Brain microvascular endothelial cell (primary cell): ENCODE measurements at regions not wholly inside any gene's neighbourhood (a gene's known extent, or its start where the extent isn't known, plus 50 kb on each side); places are given as distances from the start of the nearest gene placed in this dataset.

Experiments used
- DNase-seq: peaks from one replicate; pipeline ENCODE4 v3.0.0-alpha.2; 2020
- H3K27ac ChIP-seq: fragments of 250-450 bp; sonication (Bioruptor Pico); 2 replicates; pipeline ENCODE4 v1.5.1; 2020; ENCODE audit warnings: mild to moderate bottlenecking, moderate library complexity
- H3K27me3 ChIP-seq: fragments of 250-450 bp; sonication (Bioruptor Pico); replicated peaks from 2 replicates; pipeline ENCODE4 v1.5.1; 2020; ENCODE audit warnings: mild to moderate bottlenecking
- H3K36me3 ChIP-seq: fragments of 250-450 bp; sonication (Bioruptor Pico); replicated peaks from 2 replicates; pipeline ENCODE4 v1.5.1; 2020; ENCODE audit warnings: mild to moderate bottlenecking
- H3K4me3 ChIP-seq: 2 replicates; pipeline ENCODE4 v1.5.1; 2011; ENCODE audit warnings: low read depth, mild to moderate bottlenecking, control low read depth, low read length, moderate library complexity
- in situ Hi-C: cut with HindIII; loops from 2 replicates; pipeline ENCODE4 v1.10.0; 2017; ENCODE audit warnings: low sequenced_read_pairs, low pct_ligation_motif_present
- TF ChIP-seq, protein P1 (sequence below): IDR thresholded peaks from 2 replicates; pipeline ENCODE4 v1.5.1; 2011; ENCODE audit warnings: low read depth, mild to moderate bottlenecking, moderate library complexity, low read length, control low read depth, inconsistent platforms; ENCODE audit errors: missing control alignments

DNA sequence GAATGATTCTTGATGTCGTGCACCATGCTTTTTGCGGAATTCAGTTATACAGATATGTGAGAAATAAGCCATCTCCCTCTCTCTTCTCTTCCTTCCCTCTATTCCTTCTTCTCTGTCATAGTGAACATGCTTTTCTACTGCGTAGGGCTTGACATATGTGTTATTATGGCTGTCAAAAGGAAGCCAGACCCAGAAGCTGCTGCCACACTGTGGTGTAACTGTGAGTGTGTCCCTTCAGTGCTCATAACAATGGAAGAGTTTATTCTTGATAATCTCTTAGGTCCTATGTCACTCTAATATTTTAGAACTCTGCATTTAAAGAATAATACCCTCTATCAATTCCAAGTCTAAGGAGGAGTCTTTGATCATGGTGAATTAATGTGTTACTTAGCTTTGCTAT, 208.9 kb upstream of the TMTC4 start:
- Histone ChIP-seq H3K4me3 (no peak overlapping the region), H3K36me3 (no peaks in the 10 kb centered on the region), H3K27ac (no peak overlapping the region), H3K27me3 (no peaks in the 10 kb centered on the region)
- TF ChIP-seq, protein P1, sequence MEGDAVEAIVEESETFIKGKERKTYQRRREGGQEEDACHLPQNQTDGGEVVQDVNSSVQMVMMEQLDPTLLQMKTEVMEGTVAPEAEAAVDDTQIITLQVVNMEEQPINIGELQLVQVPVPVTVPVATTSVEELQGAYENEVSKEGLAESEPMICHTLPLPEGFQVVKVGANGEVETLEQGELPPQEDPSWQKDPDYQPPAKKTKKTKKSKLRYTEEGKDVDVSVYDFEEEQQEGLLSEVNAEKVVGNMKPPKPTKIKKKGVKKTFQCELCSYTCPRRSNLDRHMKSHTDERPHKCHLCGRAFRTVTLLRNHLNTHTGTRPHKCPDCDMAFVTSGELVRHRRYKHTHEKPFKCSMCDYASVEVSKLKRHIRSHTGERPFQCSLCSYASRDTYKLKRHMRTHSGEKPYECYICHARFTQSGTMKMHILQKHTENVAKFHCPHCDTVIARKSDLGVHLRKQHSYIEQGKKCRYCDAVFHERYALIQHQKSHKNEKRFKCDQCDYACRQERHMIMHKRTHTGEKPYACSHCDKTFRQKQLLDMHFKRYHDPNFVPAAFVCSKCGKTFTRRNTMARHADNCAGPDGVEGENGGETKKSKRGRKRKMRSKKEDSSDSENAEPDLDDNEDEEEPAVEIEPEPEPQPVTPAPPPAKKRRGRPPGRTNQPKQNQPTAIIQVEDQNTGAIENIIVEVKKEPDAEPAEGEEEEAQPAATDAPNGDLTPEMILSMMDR, result no peak
- no peak for DNase-seq
- in situ Hi-C loops, result no loop called here

DNA sequence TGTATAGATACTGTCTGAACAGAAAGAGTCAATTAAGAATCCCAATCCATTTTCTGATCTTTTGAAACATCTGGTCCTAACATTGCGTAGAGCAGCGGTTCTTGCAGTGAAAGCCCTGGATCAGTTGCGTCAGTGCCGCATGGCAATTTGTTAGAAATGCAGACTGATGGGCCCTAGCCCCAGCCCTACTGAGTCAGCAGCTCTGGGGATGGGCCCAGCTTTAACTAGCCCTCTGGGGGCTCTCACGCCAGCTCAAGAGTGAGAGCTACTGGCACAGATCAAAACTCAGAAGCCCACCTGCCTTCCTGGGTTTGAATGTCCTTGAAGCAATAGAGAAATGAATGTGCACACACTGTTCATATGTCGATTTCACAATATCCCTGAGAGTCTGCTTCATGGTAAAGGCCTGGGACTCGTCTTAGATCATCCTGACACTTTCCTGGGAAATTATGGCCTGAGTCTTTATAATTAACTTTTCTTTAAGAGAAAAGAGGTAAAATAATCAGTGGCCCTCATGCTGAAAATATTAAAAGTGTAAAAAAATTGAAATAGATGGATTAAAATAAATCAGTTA, 206.8 kb upstream of the TMTC4 start:
- no peak overlapping the region for H3K27ac ChIP-seq
- H3K27me3 ChIP-seq, result no peaks in the 10 kb centered on the region
- no peak overlapping the region for H3K4me3 ChIP-seq
- in situ Hi-C loops, result no loop called here
- no peaks in the 10 kb centered on the region for H3K36me3 ChIP-seq
- no peak for DNase-seq
- TF ChIP-seq, protein P1, result no peak

DNA sequence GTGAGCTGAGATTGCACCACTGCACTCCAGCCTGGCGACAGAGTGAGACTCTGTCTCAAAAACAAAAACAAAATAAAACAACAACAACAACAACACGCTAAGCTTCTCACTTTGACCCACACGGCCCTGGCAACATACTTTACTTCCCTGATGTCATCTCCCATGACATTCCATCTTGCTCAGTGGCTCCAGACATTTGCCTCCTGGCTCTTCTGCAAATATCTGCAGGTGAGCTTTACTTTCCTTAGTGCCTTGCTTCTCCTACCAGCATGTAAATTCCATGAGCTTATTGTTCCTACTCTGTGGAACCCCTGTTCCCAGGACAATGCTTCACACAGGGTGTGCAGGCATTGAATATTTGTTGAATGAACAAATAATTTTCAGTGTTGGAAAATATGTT, 205.6 kb upstream of the TMTC4 start:
- in situ Hi-C loops, result no loop called here
- no peak overlapping the region for H3K27ac ChIP-seq
- no peaks in the 10 kb centered on the region for H3K27me3 ChIP-seq
- no peak overlapping the region for H3K4me3 ChIP-seq
- no peaks in the 10 kb centered on the region for H3K36me3 ChIP-seq
- TF ChIP-seq, protein P1, result no peak
- DNase-seq, result no peak

DNA sequence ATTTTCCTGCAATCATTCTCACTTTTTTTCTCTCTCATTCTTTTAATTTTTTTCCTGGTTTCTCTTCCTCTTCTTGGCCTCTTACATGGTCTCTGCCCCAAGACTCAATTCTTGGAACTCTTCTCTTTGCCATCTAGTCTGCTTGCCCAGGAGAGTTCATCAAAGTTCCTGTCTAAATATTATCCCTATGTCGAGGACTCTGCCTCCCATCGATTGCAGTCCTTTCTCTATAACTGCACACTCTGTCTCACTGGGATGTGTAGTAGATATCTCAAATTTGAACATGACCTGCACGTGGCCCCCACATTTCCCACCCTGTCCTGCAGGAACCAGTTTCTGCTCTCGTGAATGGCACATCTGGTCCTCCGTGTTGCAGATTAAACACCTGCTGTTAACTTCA, 204.7 kb upstream of the TMTC4 start:
- TF ChIP-seq, protein P1, result no peak

DNA sequence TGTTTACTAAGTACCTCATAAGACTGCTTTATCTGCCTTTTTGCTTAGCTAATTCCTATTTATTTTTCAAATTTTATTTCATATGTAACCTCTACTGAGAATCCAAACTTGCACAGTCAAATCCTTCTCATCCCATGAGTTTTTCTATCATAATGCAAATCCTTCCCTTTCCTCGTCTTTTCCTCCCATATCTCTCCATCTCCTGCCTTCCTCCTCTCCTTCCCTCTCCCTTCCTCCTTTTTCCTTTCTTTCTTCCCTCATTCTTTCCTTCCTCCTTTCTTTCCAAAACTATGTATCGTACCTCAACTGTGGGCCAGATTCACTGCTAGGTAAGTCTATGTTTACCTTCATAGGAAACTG, 201.4 kb upstream of the TMTC4 start:
- TF ChIP-seq, protein P1, result no peak
- H3K27me3 ChIP-seq, result no peaks in the 10 kb centered on the region
- DNase-seq, result no peak
- in situ Hi-C loops, result no loop called here
- H3K4me3 ChIP-seq, result no peak overlapping the region
- no peaks in the 10 kb centered on the region for H3K36me3 ChIP-seq
- peak overlapping the region; percentile 82 for H3K27ac ChIP-seq

More for the DNA sequence above, 204.7 kb upstream of the TMTC4 start:
- H3K4me3 ChIP-seq, result no peak overlapping the region
- in situ Hi-C loops, result no loop called here
- H3K27me3 ChIP-seq, result no peaks in the 10 kb centered on the region
- H3K27ac ChIP-seq, result no peak overlapping the region
- H3K36me3 ChIP-seq, result no peaks in the 10 kb centered on the region
- no peak for DNase-seq

DNA sequence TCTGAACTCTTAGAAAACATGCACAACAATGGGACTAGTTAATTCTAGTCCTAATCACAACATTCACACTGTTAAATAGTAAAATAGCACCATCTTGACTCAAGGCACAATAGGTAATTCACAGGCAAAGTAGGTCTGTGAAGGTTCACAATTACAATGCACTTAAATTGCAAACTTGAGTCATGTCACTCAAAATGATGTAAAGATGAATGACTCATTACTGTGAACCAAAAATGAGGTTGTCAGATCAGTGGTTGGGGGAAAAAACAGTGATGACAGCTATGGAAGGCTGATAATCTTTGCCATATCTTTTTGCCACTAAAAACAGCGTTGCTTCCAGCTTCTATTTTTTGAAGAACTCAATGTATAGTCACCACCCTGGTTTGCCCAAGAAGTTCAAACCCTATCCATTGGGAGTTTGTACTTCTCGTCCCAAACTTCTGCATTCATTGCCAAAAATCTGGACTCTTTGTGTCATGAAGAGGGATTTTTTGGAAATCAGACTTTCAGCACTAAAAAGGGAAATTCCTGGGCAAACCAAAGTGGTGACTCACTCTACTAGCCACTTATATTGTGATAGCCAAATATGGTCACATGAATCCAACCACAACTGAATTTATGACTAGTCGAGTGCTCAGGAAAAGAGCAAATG, 200.9 kb upstream of the TMTC4 start:
- Histone ChIP-seq H3K36me3 (no peaks in the 10 kb centered on the region), H3K27ac (peak overlapping the region; percentile 82), H3K4me3 (no peak overlapping the region), H3K27me3 (no peaks in the 10 kb centered on the region)
- TF ChIP-seq, protein P1, result no peak
- in situ Hi-C loops, result no loop called here
- peak; percentile 91 for DNase-seq
